Fibroblast of the aortic adventitia (primary cell): ENCODE measurements at regions not wholly inside any gene's neighbourhood (a gene's known extent, or its start where the extent isn't known, plus 50 kb on each side); places are given as distances from the start of the nearest gene placed in this dataset.

Source experiments
- DNase-seq: peaks from one replicate; pipeline ENCODE4 v3.0.0-alpha.2; 2010; ENCODE audit warnings: low read depth
- H3K4me3 ChIP-seq: 2 replicates; pipeline ENCODE4 v1.5.1; 2011; ENCODE audit warnings: low read depth, mild to moderate bottlenecking, control low read depth, low read length, moderate library complexity
- TF ChIP-seq, protein P1 (sequence below): IDR thresholded peaks from 2 replicates; pipeline ENCODE4 v1.5.1; 2011; ENCODE audit warnings: mild to moderate bottlenecking, low read length, control low read depth, inconsistent platforms; ENCODE audit not compliant: insufficient read depth

DNA sequence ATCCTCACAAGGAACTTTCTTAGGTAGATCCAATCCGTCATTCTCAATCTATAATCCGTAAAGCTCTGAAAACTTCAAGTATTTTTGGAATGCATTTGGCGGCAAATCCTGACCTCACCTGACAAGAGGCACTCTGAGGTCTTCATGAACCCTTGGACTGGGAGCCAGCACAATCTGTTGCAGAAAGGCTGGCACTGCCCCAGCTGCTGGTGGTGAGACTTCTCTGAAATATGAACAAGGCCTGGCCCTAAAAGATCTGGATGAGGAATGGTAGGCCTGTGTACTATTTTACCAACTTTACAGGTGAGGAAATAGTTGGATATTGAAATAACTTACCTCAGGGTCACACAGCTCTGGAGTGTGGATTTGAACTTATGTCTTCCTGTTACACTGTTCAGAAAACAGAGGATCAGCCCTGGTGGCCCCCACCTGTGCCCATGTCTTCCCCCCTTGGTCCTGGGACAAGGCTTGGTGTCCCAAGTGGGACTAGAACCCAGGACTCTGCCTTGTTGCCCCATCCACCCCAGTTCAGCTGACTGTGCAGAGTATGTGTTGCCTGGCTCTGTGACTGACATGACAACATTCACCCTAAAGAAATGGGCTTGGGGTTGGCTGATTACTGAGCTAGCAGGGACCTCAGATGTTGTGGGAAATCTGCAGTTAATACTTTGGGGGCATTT is 471.4 kb downstream of the MN1 start:
- H3K4me3 ChIP-seq: no peak overlapping the region
- TF ChIP-seq, protein P1, sequence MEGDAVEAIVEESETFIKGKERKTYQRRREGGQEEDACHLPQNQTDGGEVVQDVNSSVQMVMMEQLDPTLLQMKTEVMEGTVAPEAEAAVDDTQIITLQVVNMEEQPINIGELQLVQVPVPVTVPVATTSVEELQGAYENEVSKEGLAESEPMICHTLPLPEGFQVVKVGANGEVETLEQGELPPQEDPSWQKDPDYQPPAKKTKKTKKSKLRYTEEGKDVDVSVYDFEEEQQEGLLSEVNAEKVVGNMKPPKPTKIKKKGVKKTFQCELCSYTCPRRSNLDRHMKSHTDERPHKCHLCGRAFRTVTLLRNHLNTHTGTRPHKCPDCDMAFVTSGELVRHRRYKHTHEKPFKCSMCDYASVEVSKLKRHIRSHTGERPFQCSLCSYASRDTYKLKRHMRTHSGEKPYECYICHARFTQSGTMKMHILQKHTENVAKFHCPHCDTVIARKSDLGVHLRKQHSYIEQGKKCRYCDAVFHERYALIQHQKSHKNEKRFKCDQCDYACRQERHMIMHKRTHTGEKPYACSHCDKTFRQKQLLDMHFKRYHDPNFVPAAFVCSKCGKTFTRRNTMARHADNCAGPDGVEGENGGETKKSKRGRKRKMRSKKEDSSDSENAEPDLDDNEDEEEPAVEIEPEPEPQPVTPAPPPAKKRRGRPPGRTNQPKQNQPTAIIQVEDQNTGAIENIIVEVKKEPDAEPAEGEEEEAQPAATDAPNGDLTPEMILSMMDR: no peak
- DNase-seq: no peak

GRCh38 chr22:27331526-27332281 is 469.9 kb downstream of the MN1 start:
- peak; percentile 46 for DNase-seq
- TF ChIP-seq, protein P1: peak; percentile 43
- H3K4me3 ChIP-seq: no peak overlapping the region

GRCh38 chr22:27335102-27335660 is 466.4 kb downstream of the MN1 start:
- no peak overlapping the region for H3K4me3 ChIP-seq
- TF ChIP-seq, protein P1: no peak
- DNase-seq: no peak

DNA sequence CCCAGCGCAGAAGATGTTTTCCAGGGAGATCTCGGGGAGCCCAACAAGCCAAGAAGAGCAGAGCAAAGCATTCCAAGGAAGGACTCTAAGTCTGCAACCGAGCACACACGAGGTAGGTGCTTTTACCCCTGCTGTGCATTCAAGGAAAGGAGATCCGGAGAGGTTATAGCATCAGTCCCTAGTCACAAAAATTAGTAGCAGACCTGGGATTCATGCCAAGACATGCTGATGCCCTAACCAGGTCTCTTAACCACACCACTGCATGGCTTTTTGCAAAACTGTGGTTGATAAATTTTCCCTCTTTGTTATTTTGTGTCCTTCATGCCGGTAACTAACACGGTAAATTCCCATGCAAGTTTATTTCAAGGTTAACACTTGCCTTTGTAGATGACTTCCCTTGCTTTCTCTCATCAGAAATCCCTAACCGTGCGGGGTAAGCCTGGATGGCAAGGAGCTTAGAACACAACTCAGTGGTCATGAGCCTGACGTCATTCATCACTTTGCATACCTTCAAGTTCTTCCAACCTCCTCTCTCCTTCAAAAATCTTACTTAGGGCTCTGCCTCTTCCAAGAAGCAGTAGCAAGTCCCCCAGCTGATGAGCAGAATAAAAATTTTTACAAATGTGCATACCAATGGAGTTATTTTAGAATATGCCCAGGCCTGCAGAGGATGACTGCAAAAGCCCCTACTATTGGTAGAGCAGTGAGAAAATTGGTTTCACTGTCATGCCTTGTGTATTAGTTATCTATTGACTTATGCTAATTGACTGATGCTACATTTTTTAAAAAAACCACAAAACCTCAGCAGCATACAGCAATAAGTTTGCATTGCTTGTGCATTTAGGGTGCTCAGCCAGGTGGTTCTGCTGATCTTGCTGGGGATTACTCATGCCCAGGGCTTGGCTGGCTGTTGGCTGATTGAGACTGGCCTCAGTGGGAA is 465.1 kb downstream of the MN1 start:
- DNase-seq: no peak
- TF ChIP-seq, protein P1: no peak
- no peak overlapping the region for H3K4me3 ChIP-seq

GRCh38 chr22:27337676-27338075 is 463.9 kb downstream of the MN1 start:
- DNase-seq: no peak
- H3K4me3 ChIP-seq: no peak overlapping the region
- TF ChIP-seq, protein P1: no peak

DNA sequence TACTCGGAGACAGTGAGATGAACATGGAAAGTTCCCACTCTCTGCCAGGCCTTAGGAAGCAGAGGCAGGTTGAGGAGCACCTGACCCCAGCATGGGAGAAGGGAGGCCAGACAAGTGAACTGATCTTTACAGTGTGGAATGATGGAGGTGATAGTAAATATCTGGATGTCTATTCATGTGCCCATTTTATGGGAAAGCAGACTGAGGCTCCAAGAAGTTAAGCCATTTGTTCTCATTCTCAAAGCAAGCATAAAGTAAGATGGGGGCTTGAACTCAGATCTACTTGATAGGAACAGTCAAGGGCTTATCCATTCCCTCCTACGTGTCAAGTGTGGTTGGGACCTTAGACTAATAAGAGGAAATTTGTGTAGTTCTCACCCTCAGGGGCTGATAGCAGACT is 461.5 kb downstream of the MN1 start:
- TF ChIP-seq, protein P1: no peak
- no peak for DNase-seq
- H3K4me3 ChIP-seq: no peak overlapping the region
